GM19397 (cell line): ENCODE measurements at regions not wholly inside any gene's neighbourhood (a gene's known extent, or its start where the extent isn't known, plus 50 kb on each side); places are given as distances from the start of the nearest gene placed in this dataset.

Experiments
- ATAC-seq: cut with Tn5 transposase; IDR thresholded peaks from one replicate; pipeline ENCODE4 v1.9.1; 2021; ENCODE audit warnings: mild to moderate bottlenecking, moderate library complexity; ENCODE audit not compliant: unreplicated experiment

- no peak for ATAC-seq
Observed at GRCh38 chr13:108006619-108007018, 208.7 kb downstream of the LIG4 start.

DNA sequence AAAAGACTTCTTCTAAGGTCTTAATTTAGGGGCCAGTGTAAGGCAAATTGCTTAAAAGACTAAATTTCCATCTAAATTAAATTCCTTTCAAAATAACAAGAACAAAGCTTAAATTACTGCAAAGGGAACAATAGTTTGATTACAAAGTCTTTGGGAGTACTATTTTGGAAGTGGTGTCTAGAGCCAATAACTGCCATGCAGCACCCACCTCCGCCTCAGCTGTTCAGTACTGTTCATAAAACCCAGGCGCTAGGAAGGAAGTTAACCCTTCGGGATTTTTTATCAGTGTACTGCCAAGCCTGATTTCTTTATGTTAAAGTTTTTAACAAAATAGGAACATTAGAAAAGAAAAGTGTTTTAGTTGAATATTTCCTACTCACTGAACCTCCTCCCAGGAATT lies 210.1 kb downstream of the LIG4 start:
- ATAC-seq = no peak

- no peak for ATAC-seq
Observed at GRCh38 chr13:108003626-108004025, 211.7 kb downstream of the LIG4 start.

- no peak for ATAC-seq
Observed at GRCh38 chr13:108000998-108001397, 214.3 kb downstream of the LIG4 start.

- no peak for ATAC-seq
Observed at GRCh38 chr13:107999751-108000150, 215.6 kb downstream of the LIG4 start.

GRCh38 chr13:107994137-107994536 lies 221.2 kb downstream of the LIG4 start:
- ATAC-seq = no peak

- ATAC-seq = no peak
Observed at GRCh38 chr13:107993239-107993949, 221.9 kb downstream of the LIG4 start.

DNA sequence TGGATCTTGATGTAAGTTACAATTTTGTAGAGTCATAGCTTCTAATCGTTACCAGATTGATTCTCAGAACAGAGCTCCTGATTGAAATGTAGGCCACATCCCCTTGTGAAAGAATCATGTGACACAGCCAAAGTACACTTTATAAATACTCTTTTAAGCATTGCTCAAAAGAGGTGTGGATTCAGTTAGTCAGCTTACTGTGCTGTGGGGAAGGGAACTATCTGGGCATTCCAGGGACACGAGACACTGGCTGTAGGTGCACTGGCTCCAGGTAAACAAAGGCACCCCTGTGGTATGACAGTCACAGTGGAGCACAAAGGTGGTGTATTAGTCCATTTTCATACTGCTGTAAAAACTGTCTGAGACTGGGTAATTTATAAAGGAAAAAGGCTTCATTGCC lies 222.8 kb downstream of the LIG4 start:
- ATAC-seq = no peak

GRCh38 chr13:107977071-107977574 lies 238.2 kb downstream of the LIG4 start:
- ATAC-seq = no peak

GRCh38 chr13:107976628-107977027 lies 238.7 kb downstream of the LIG4 start:
- no peak for ATAC-seq

GRCh38 chr13:107974409-107974808 lies 240.9 kb downstream of the LIG4 start:
- no peak for ATAC-seq

DNA sequence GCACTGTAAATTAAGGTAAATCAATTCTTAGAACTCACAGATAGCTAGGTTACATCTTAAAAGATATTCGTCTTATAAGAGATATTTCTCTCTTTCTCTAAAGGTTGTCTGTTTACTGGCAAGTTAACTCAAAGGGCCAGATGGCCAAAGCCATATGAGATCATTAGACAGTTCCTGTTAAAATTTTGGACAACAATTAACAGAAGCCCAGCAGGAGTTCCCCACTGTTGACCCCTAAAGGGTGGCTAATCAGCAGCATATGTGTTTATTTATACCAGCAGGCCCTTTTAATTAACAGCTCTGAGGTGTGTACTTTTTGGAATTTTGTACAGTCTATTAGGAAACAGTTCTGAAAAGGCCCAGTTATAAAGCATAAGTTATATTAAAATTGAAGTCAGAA lies 245.8 kb downstream of the LIG4 start:
- ATAC-seq = no peak

DNA sequence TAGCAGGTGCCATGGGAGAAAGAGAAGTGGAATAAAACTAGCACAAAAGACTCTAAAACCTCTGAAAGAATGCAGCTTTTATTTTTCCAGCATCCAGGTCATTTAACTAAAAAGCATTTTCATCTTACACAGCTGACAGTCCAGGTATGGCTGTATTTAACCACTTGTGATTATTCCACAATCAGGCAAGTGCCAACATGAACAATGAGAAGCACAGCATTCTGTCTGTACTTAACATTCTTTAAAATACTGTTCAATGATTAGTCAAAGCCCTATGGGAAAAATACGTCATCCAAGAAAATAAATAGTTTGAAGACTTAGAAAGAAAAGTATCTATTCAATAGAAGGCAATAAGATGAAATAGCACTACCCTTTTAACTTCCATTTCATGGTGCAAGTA lies 246.9 kb downstream of the LIG4 start:
- ATAC-seq = no peak

GRCh38 chr13:107964395-107964794 lies 250.9 kb downstream of the LIG4 start:
- no peak for ATAC-seq

- ATAC-seq = no peak
Observed at GRCh38 chr13:107961849-107962608, 253.3 kb downstream of the LIG4 start.

DNA sequence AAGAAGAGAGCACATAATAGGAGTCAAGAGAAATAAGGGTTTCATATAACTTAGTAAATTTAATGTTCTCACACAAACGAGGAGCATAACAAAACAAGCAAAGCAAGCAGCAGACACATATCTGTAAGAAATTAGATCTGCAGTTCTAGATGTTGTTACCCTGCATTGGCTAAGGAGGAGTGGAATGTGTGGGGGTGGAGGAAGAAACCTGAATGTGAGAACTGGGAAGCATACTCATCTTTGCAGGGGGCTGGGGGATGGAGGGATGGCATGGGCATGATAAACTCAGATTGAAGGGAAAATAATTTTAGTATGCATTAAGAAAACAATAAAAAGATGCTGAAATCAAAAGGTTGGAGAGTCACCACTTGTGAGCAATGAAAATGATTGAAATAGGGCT lies 255.0 kb downstream of the LIG4 start:
- no peak for ATAC-seq

GRCh38 chr13:107956889-107957288 lies 258.4 kb downstream of the LIG4 start:
- no peak for ATAC-seq

DNA sequence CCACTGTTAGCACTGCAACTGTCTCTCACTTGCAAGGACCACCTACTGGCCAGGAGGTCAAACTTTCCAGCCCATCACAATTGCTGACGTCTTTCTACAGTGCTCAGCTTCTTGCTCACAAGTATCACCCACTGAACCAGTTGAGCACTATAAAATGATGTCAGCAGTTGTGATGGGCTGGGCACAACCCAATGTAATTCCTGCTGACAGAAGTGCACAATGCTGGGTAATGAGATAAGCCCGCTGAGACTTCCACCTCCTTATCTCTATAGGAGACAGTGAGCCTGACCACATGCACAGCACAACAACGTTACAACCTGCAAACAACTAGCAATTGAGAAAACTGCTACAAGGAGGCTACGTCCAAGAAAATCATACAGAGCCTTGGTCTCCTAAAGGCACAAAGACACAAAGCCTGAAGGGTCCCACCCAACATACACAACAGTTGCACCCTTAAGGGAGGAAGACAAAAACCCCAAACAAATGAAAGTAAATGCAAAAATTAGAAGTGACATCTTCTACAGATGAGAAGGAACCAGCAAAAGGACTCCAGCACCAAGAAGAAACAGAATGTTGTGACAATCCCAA lies 273.2 kb downstream of the LIG4 start:
- ATAC-seq = no peak

GRCh38 chr13:107941345-107942029 lies 273.8 kb downstream of the LIG4 start:
- no peak for ATAC-seq

DNA sequence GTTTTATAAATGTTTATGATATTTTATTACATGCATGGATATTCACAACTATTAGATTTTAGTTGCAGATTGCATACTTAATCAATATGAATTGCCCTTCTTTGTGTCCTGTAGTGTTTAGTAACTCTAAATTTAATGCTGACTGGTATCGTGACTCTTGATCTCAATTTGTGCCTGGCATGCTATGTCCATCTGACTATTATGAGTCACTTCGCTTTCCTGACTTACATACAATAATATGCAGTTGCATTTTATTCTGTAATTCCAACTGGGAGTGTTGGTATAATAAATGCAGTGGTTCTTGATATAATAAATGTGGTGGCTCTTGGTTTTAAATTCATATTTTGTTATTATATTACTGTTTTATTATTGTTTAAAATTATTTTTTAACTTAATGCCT lies 277.5 kb downstream of the LIG4 start:
- ATAC-seq = no peak

DNA sequence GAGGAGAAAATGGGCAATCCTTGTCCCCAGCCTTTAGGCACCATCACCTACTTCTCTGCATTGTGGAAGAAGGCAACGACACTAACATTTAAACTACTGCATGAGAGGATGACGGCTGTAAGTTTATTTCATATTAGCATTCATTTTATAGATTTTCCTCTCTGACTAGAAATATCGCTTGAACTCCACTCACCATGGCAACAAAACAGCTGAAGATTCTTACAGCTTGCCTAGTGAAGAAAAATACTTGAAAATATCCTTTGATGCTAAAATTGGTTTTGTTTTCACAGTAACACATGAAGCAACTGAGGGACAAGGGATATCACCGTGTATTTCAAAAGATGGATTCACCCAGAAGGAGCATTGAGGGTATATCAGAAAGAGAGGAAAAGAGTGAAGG lies 284.3 kb downstream of the LIG4 start:
- no peak for ATAC-seq
